ENCODE measurements at regions not wholly inside any gene's neighbourhood (a gene's known extent, or its start where the extent isn't known, plus 50 kb on each side); places are given as distances from the start of the nearest gene placed in this dataset.

DNA sequence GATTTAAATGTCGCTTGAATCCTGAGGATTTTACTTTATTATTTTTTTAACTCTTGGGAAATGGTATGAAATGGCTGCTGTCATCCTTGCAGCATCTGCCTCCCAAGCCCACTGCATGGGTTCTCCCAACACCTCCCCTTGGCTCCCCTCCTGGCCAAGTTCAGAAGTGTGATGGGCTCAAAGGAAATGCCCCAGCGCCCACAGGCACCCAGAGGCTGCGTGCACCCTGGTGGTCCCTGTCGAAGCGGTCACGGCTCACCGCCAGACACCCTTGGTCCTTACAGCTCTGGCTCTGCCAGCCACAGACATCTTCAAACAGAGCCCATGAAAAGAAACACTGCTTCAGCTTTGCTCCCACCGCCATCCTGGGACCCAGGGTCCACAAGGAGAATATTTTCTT, 334.7 kb downstream of the SOX9 start:
- POLR2A ChIA-PET, result no interaction called here
- CTCF ChIA-PET, result interaction anchor here (1.0 kb wide), 2 partner anchors 10 to 11 kb away, joined by 3 read pairs; no protein-coding TSS in a partner anchor

DNA sequence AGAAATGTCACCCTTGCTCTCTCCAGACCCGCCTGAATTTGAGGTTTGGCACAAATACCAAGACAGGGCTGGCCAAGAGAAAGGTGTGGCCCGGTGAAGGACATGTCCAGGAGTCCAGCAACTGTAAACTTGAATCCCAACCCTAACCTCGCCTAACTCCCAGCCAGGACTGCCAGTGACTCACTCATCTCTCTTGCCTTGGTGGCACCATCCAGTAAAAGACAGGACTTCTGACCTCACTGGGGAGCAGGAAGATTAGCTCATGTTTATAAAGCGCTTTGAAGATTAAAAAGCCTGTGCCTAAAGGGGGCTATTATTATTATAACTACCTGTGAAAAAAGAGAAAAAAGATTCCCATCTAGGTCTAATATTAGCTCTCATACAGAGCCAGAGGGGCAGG, 335.3 kb downstream of the SOX9 start:
- ChIA-PET POLR2A (no interaction called here), CTCF (interaction anchor here (1.0 kb wide), 1 partner anchor 9 kb away, joined by 3 read pairs; no protein-coding TSS in a partner anchor)
- DNase-seq (ENCODE audit: low read depth, low spot score), result no peak
- no peak overlapping the region for H3K4me3 ChIP-seq (ENCODE audit: low read depth, low read length)
- TF ChIP-seq, protein P1, sequence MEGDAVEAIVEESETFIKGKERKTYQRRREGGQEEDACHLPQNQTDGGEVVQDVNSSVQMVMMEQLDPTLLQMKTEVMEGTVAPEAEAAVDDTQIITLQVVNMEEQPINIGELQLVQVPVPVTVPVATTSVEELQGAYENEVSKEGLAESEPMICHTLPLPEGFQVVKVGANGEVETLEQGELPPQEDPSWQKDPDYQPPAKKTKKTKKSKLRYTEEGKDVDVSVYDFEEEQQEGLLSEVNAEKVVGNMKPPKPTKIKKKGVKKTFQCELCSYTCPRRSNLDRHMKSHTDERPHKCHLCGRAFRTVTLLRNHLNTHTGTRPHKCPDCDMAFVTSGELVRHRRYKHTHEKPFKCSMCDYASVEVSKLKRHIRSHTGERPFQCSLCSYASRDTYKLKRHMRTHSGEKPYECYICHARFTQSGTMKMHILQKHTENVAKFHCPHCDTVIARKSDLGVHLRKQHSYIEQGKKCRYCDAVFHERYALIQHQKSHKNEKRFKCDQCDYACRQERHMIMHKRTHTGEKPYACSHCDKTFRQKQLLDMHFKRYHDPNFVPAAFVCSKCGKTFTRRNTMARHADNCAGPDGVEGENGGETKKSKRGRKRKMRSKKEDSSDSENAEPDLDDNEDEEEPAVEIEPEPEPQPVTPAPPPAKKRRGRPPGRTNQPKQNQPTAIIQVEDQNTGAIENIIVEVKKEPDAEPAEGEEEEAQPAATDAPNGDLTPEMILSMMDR (IDR thresholded peaks at IDR 0.05; ENCODE audit: insufficient read depth, low read length, missing control alignments), result no peak

More for the DNA sequence above, 334.7 kb downstream of the SOX9 start:
- no peak for DNase-seq (ENCODE audit: low read depth, low spot score)
- no peak overlapping the region for H3K4me3 ChIP-seq (ENCODE audit: low read depth, low read length)
- TF ChIP-seq, protein P1 (IDR thresholded peaks at IDR 0.05; ENCODE audit: insufficient read depth, low read length, missing control alignments), result no peak

DNA sequence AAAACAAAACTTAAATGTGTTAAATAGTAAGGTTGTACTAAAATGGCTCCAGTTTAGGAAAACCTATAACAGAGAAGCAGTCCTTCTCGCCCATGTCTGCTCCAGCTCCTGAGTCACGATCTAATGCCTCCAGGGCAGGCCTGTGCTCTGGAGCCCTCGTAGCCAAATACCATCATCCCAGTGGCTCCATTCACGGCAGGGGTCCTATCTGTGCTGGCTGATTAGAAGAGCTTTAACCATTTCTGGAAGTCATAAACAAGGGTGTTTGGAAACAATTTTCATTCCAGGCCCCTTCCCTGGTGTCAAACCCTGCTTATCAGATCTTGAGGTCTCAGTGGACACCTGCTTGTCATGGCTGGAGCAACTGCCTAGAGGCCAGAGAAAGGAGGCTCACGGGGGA, 336.9 kb downstream of the SOX9 start:
- no peak overlapping the region for H3K4me3 ChIP-seq (ENCODE audit: low read depth, low read length)
- TF ChIP-seq, protein P1 (IDR thresholded peaks at IDR 0.05; ENCODE audit: insufficient read depth, low read length, missing control alignments), result no peak
- no peak for DNase-seq (ENCODE audit: low read depth, low spot score)
- CTCF ChIA-PET, result no interaction called here
- POLR2A ChIA-PET, result no interaction called here

DNA sequence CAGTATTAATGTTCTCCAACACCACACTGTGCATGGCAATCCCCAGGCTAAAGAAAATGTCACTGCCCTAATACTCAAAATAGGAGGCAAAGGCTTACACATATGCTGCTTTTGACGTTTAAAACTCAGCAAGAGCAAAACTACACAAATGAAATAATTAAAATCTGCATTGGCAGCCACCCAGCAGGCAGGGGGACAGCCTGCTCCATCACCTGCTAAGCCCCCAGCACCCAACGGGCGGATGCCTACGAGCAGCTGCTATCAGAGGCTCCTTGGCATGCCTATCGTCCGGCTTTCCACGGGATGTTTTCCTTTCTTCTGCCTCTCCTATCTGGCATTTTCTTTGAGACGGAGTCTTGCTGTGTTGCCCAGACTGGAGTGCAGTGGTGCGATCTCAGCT, 337.5 kb downstream of the SOX9 start:
- no peak overlapping the region for H3K4me3 ChIP-seq (ENCODE audit: low read depth, low read length)
- CTCF ChIA-PET, result no interaction called here
- no peak for DNase-seq (ENCODE audit: low read depth, low spot score)
- POLR2A ChIA-PET, result no interaction called here
- TF ChIP-seq, protein P1 (IDR thresholded peaks at IDR 0.05; ENCODE audit: insufficient read depth, low read length, missing control alignments), result no peak

DNA sequence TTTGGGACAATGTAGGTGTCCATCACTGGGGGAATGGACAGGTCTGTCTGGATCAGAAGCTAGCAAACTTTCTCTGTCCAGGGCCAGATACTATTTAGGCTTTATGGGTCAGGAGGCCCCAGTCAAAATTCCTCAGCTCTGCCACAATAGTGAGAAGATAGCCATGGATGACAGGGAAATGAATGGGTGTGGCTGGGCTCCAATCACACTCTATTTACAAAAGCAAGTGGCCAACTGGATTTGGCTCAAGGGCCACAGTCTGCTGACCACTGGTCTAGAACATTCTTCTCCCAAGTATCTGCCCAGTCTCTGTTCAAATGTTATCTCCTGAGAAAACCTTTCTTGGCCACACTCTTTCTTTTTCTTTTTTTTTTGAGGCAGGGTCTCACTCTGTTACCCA, 339.9 kb downstream of the SOX9 start:
- POLR2A ChIA-PET, result no interaction called here
- H3K4me3 ChIP-seq (ENCODE audit: low read depth, low read length), result no peak overlapping the region

DNA sequence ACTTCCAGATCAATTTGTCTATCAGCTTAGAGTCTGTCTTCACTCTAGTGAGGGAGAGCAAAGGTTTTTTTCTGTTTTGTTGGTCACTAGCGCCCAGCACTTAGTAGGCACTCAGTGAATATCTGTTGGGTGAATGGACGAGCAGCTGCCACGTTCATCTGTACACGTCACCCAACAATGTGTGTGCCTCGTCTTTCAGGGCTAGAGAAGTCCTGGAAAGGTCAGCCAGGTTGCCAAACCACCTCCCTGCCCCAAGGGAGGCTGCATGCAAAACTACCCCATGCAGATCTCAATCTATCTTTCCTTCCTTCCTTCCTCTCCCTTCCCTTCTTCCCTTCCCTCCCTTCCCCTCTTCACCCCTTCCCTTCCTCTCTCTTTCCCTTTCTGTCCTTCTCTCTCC, 340.9 kb downstream of the SOX9 start:
- POLR2A ChIA-PET, result no interaction called here
- TF ChIP-seq, protein P1 (IDR thresholded peaks at IDR 0.05; ENCODE audit: insufficient read depth, low read length, missing control alignments), result no peak
- no peak for DNase-seq (ENCODE audit: low read depth, low spot score)
- H3K4me3 ChIP-seq (ENCODE audit: low read depth, low read length), result no peak overlapping the region
- CTCF ChIA-PET, result no interaction called here

More for the DNA sequence above, 339.9 kb downstream of the SOX9 start:
- CTCF ChIA-PET, result no interaction called here
- DNase-seq (ENCODE audit: low read depth, low spot score), result no peak
- TF ChIP-seq, protein P1 (IDR thresholded peaks at IDR 0.05; ENCODE audit: insufficient read depth, low read length, missing control alignments), result no peak
